Glutamatergic neuron (in vitro differentiated cells): ENCODE measurements at regions not wholly inside any gene's neighbourhood (a gene's known extent, or its start where the extent isn't known, plus 50 kb on each side); places are given as distances from the start of the nearest gene placed in this dataset.
"Not testable (repeated sequence)": the region's sequence is repeated elsewhere in the genome, so short reads cannot be mapped to it uniquely, and the experiment has no call there.

Experiments used
- DNase-seq: peaks from one replicate; pipeline ENCODE4 v3.0.0; 2022
- H3K27ac Mint-ChIP-seq: one replicate; pipeline ENCODE4 v1.8.0; 2020; ENCODE audit warnings: mild to moderate bottlenecking, mixed read lengths, inconsistent platforms; ENCODE audit not compliant: unreplicated experiment
- H3K27me3 Mint-ChIP-seq: one replicate; pipeline ENCODE4 v1.8.0; 2020; ENCODE audit warnings: mild to moderate bottlenecking, moderate library complexity, mixed read lengths, inconsistent platforms; ENCODE audit not compliant: unreplicated experiment
- H3K36me3 Mint-ChIP-seq: one replicate; pipeline ENCODE4 v1.8.0; 2020; ENCODE audit warnings: mild to moderate bottlenecking, mixed read lengths, inconsistent platforms; ENCODE audit not compliant: unreplicated experiment
- H3K4me1 Mint-ChIP-seq: one replicate; pipeline ENCODE4 v1.8.0; 2020; ENCODE audit warnings: mild to moderate bottlenecking, low read depth, mixed read lengths, inconsistent platforms; ENCODE audit not compliant: unreplicated experiment
- H3K4me3 Mint-ChIP-seq: one replicate; pipeline ENCODE4 v1.8.0; 2020; ENCODE audit warnings: mild to moderate bottlenecking, mixed read lengths, inconsistent platforms; ENCODE audit not compliant: unreplicated experiment
- H3K9me3 Mint-ChIP-seq: one replicate; pipeline ENCODE4 v1.8.0; 2020; ENCODE audit warnings: mild to moderate bottlenecking, moderate library complexity, mixed read lengths, inconsistent platforms; ENCODE audit not compliant: unreplicated experiment
- CTCF ChIP-seq: fragments of 200-600 bp; sonication (generic); IDR thresholded peaks from one replicate; pipeline ENCODE4 v1.5.0; 2021; ENCODE audit not compliant: partially characterized antibody, unreplicated experiment

- no peak for DNase-seq
- H3K36me3 Mint-ChIP-seq: no peaks in the 10 kb centered on the region
These were observed 73.2 kb upstream of the NUP50 start for GRCh38 chr22:45090497-45090910.

GRCh38 chr22:45091254-45091854, 72.4 kb upstream of the NUP50 start:
- H3K36me3 Mint-ChIP-seq: no peaks in the 10 kb centered on the region
- H3K4me1 Mint-ChIP-seq: no peaks in the 10 kb centered on the region
- no peak overlapping the region for H3K4me3 Mint-ChIP-seq
- peaks cover 5% of the 10 kb centered on the region for H3K9me3 Mint-ChIP-seq
- H3K27me3 Mint-ChIP-seq: peaks cover 4% of the 10 kb centered on the region
- H3K27ac Mint-ChIP-seq: no peak overlapping the region
- no peak for TF ChIP-seq CTCF
- no peak for DNase-seq

More at GRCh38 chr22:45090497-45090910, 73.2 kb upstream of the NUP50 start:
- no peak overlapping the region for H3K27ac Mint-ChIP-seq
- H3K4me3 Mint-ChIP-seq: no peak overlapping the region
- no peaks in the 10 kb centered on the region for H3K4me1 Mint-ChIP-seq
- no peak for TF ChIP-seq CTCF
- H3K27me3 Mint-ChIP-seq: peaks cover 4% of the 10 kb centered on the region
- H3K9me3 Mint-ChIP-seq: peaks cover 5% of the 10 kb centered on the region

- not testable (repeated sequence) for DNase-seq, H3K36me3 Mint-ChIP-seq, H3K9me3 Mint-ChIP-seq, H3K4me3 Mint-ChIP-seq, H3K27me3 Mint-ChIP-seq, H3K27ac Mint-ChIP-seq, H3K4me1 Mint-ChIP-seq
These were observed 71.8 kb upstream of the NUP50 start for GRCh38 chr22:45091875-45092274.

- TF ChIP-seq CTCF: no peak
- no peak overlapping the region for H3K4me3 Mint-ChIP-seq
- H3K9me3 Mint-ChIP-seq: peaks cover 7% of the 10 kb centered on the region
- H3K36me3 Mint-ChIP-seq: no peaks in the 10 kb centered on the region
- no peaks in the 10 kb centered on the region for H3K4me1 Mint-ChIP-seq
- H3K27me3 Mint-ChIP-seq: peaks cover 4% of the 10 kb centered on the region
- no peak overlapping the region for H3K27ac Mint-ChIP-seq
- no peak for DNase-seq
These were observed 71.1 kb upstream of the NUP50 start for GRCh38 chr22:45092644-45093043.

- Mint-ChIP-seq H3K4me3 (no peak overlapping the region), H3K4me1 (no peaks in the 10 kb centered on the region), H3K36me3 (no peaks in the 10 kb centered on the region), H3K9me3 (peaks cover 7% of the 10 kb centered on the region), H3K27ac (no peak overlapping the region), H3K27me3 (peaks cover 6% of the 10 kb centered on the region)
- TF ChIP-seq CTCF: no peak
- DNase-seq: no peak
These were observed 70.1 kb upstream of the NUP50 start for GRCh38 chr22:45093609-45094008.
